ENCODE measurements at regions not wholly inside any gene's neighbourhood (a gene's known extent, or its start where the extent isn't known, plus 50 kb on each side); places are given as distances from the start of the nearest gene placed in this dataset.

- Histone ChIP-seq H3K4me3 (no peak overlapping the region), H3K9me3 (peaks cover 46% of the 10 kb centered on the region), H3K27me3 (replicated peaks; ENCODE audit: insufficient read depth) (no peaks in the 10 kb centered on the region), H3K4me1 (ENCODE audit: control insufficient read depth in 1 of 2, low read depth in 2 of 2) (no peaks in the 10 kb centered on the region), H3K27ac (no peak overlapping the region), H3K36me3 (peaks cover 53% of the 10 kb centered on the region)
- ATAC-seq (ENCODE audit: insufficient number of reproducible peaks, low FRiP score, low read depth) (no peak), DNase-seq (ENCODE audit: low spot score) (no peak)
- TF ChIP-seq CTCF (IDR thresholded peaks at IDR 0.05) = no peak
Observed at GRCh38 chr19:27736225-27736624, 1476.7 kb downstream of the UQCRFS1 start.

- no peak for DNase-seq (ENCODE audit: low spot score)
- no peak for TF ChIP-seq CTCF (IDR thresholded peaks at IDR 0.05)
- Histone ChIP-seq H3K9me3 (peaks cover 47% of the 10 kb centered on the region), H3K27me3 (replicated peaks; ENCODE audit: insufficient read depth) (no peaks in the 10 kb centered on the region), H3K4me1 (ENCODE audit: control insufficient read depth in 1 of 2, low read depth in 2 of 2) (no peaks in the 10 kb centered on the region), H3K27ac (no peak overlapping the region), H3K36me3 (peaks cover 48% of the 10 kb centered on the region), H3K4me3 (no peak overlapping the region)
- no peak for ATAC-seq (ENCODE audit: insufficient number of reproducible peaks, low FRiP score, low read depth)
Observed at GRCh38 chr19:27735314-27735713, 1477.6 kb downstream of the UQCRFS1 start.

GRCh38 chr19:27734496-27735220, 1478.3 kb downstream of the UQCRFS1 start:
- H3K4me1 ChIP-seq (ENCODE audit: control insufficient read depth in 1 of 2, low read depth in 2 of 2) = no peaks in the 10 kb centered on the region
- no peak for ATAC-seq (ENCODE audit: insufficient number of reproducible peaks, low FRiP score, low read depth)
- no peak overlapping the region for H3K4me3 ChIP-seq
- H3K27ac ChIP-seq = no peak overlapping the region
- no peak for DNase-seq (ENCODE audit: low spot score)
- H3K9me3 ChIP-seq = peaks cover 46% of the 10 kb centered on the region
- no peaks in the 10 kb centered on the region for H3K27me3 ChIP-seq (replicated peaks; ENCODE audit: insufficient read depth)
- H3K36me3 ChIP-seq = peaks cover 41% of the 10 kb centered on the region
- no peak for TF ChIP-seq CTCF (IDR thresholded peaks at IDR 0.05)

- Histone ChIP-seq H3K4me3 (no peak overlapping the region), H3K36me3 (peaks cover 34% of the 10 kb centered on the region), H3K27ac (no peak overlapping the region), H3K4me1 (ENCODE audit: control insufficient read depth in 1 of 2, low read depth in 2 of 2) (no peaks in the 10 kb centered on the region), H3K27me3 (replicated peaks; ENCODE audit: insufficient read depth) (no peaks in the 10 kb centered on the region), H3K9me3 (peaks cover 47% of the 10 kb centered on the region)
- ATAC-seq (ENCODE audit: insufficient number of reproducible peaks, low FRiP score, low read depth) (no peak), DNase-seq (ENCODE audit: low spot score) (no peak)
- no peak for TF ChIP-seq CTCF (IDR thresholded peaks at IDR 0.05)
Observed at GRCh38 chr19:27733551-27734266, 1479.2 kb downstream of the UQCRFS1 start.

- ATAC-seq (ENCODE audit: insufficient number of reproducible peaks, low FRiP score, low read depth) = no peak
- Histone ChIP-seq H3K4me3 (no peak overlapping the region), H3K4me1 (ENCODE audit: control insufficient read depth in 1 of 2, low read depth in 2 of 2) (no peaks in the 10 kb centered on the region), H3K27ac (no peak overlapping the region), H3K9me3 (peaks cover 69% of the 10 kb centered on the region), H3K36me3 (peaks cover 13% of the 10 kb centered on the region), H3K27me3 (replicated peaks; ENCODE audit: insufficient read depth) (no peaks in the 10 kb centered on the region)
- DNase-seq (ENCODE audit: low spot score) = no peak
- TF ChIP-seq CTCF (IDR thresholded peaks at IDR 0.05) = no peak
Observed at GRCh38 chr19:27729332-27729731, 1483.6 kb downstream of the UQCRFS1 start.
